Muscle of back (tissue), 3 donors: ENCODE measurements at regions not wholly inside any gene's neighbourhood (a gene's known extent, or its start where the extent isn't known, plus 50 kb on each side); places are given as distances from the start of the nearest gene placed in this dataset.

Source experiments
- DNase-seq, 3 donors: peaks; one replicate each; pipeline versions ENCODE4 v3.0.0 to v3.0.0-alpha.2; 2013

- DNase-seq, result no peak
Observed at GRCh38 chr3:132378-132777, 64.2 kb upstream of the CHL1 start.

GRCh38 chr3:132904-133303 is 63.7 kb upstream of the CHL1 start:
- no peak for DNase-seq

DNA sequence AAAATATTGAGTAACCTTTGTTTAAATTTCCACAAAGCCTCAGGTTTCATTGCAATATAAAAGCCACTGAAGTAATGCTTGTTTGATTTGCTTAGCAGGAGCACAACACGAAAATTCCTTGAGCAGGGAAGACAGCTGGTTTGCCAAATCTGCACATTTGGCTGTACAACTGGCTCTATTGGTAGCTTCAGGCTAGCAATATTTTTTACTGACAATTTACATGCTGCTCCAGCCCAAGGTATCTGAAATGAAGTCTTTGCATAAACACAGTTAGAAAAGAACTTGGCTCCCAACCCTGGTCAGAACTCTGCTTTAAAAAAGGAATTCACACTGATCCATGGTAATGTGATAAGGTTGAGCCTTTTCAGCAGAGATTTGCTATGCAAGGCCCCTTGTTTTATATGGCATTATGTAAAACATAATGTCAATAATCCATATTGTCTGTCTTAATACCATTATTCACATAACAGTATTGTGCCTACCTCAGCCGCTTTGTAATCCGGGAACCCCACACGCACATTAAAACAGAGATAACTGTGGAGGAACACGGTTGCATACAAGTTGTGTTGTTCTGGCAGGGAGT is 55.7 kb upstream of the CHL1 start:
- DNase-seq, result no peak
